ENCODE measurements at regions not wholly inside any gene's neighbourhood (a gene's known extent, or its start where the extent isn't known, plus 50 kb on each side); places are given as distances from the start of the nearest gene placed in this dataset.

GRCh38 chr1:8203551-8203950 is 114.4 kb upstream of the SLC45A1 start:
- Histone ChIP-seq H3K4me1 (ENCODE audit: control insufficient read depth in 1 of 2, low read depth in 2 of 2) (peaks cover 29 to 56% of the 10 kb centered on the region in 2 donors), H3K36me3 (no peaks in the 10 kb centered on the region), H3K4me3 (no peak overlapping the region), H3K27me3 (replicated peaks; ENCODE audit: insufficient read depth) (no peaks in the 10 kb centered on the region), H3K27ac (peak overlapping the region; percentile 93 to 98), H3K9me3 (no peaks in the 10 kb centered on the region)
- no peak for ATAC-seq (ENCODE audit: insufficient number of reproducible peaks, low FRiP score, low read depth)
- no peak for TF ChIP-seq CTCF (IDR thresholded peaks at IDR 0.05)
- no peak for DNase-seq (ENCODE audit: low spot score)

GRCh38 chr1:8203056-8203455 is 114.9 kb upstream of the SLC45A1 start:
- H3K27me3 ChIP-seq (replicated peaks; ENCODE audit: insufficient read depth) = no peaks in the 10 kb centered on the region
- DNase-seq (ENCODE audit: low spot score) (no peak), ATAC-seq (ENCODE audit: insufficient number of reproducible peaks, low FRiP score, low read depth) (no peak)
- H3K4me3 ChIP-seq = peak overlapping the region; percentile 42
- H3K36me3 ChIP-seq = no peaks in the 10 kb centered on the region
- TF ChIP-seq CTCF (IDR thresholded peaks at IDR 0.05) = no peak
- H3K9me3 ChIP-seq = no peaks in the 10 kb centered on the region
- H3K27ac ChIP-seq = peak overlapping the region; percentile 93 to 98
- H3K4me1 ChIP-seq (ENCODE audit: control insufficient read depth in 1 of 2, low read depth in 2 of 2) = peaks cover 30 to 58% of the 10 kb centered on the region in 2 donors

- ATAC-seq (ENCODE audit: insufficient number of reproducible peaks, low FRiP score, low read depth) = peak; percentile 92
- Histone ChIP-seq H3K27me3 (replicated peaks; ENCODE audit: insufficient read depth) (no peaks in the 10 kb centered on the region), H3K27ac (peak overlapping the region; percentile 93 to 98), H3K4me1 (ENCODE audit: control insufficient read depth in 1 of 2, low read depth in 2 of 2) (peaks cover 37 to 65% of the 10 kb centered on the region in 2 donors), H3K36me3 (no peaks in the 10 kb centered on the region), H3K9me3 (no peaks in the 10 kb centered on the region), H3K4me3 (peak overlapping the region; percentile 42)
- peak; percentile 59 for DNase-seq (ENCODE audit: low spot score)
- no peak for TF ChIP-seq CTCF (IDR thresholded peaks at IDR 0.05)
Observed at GRCh38 chr1:8202182-8202905, 115.6 kb upstream of the SLC45A1 start.

- Histone ChIP-seq H3K4me1 (ENCODE audit: control insufficient read depth in 1 of 2, low read depth in 2 of 2) (peaks cover 37 to 75% of the 10 kb centered on the region in 2 donors), H3K36me3 (no peaks in the 10 kb centered on the region), H3K27me3 (replicated peaks; ENCODE audit: insufficient read depth) (no peaks in the 10 kb centered on the region), H3K9me3 (no peaks in the 10 kb centered on the region), H3K4me3 (no peak overlapping the region), H3K27ac (peak overlapping the region; percentile 93 to 98)
- ATAC-seq (ENCODE audit: insufficient number of reproducible peaks, low FRiP score, low read depth) = no peak
- DNase-seq (ENCODE audit: low spot score) = no peak
- TF ChIP-seq CTCF (IDR thresholded peaks at IDR 0.05) = no peak
Observed at GRCh38 chr1:8201331-8201861, 116.5 kb upstream of the SLC45A1 start.

- no peak for DNase-seq (ENCODE audit: low spot score)
- Histone ChIP-seq H3K4me1 (ENCODE audit: control insufficient read depth in 1 of 2, low read depth in 2 of 2) (peaks cover 37 to 81% of the 10 kb centered on the region in 2 donors), H3K9me3 (no peaks in the 10 kb centered on the region), H3K27ac (peak overlapping the region; percentile 93 to 98), H3K36me3 (no peaks in the 10 kb centered on the region), H3K4me3 (no peak overlapping the region), H3K27me3 (replicated peaks; ENCODE audit: insufficient read depth) (no peaks in the 10 kb centered on the region)
- ATAC-seq (ENCODE audit: insufficient number of reproducible peaks, low FRiP score, low read depth) = no peak
- TF ChIP-seq CTCF (IDR thresholded peaks at IDR 0.05) = no peak
Observed at GRCh38 chr1:8200317-8201115, 117.4 kb upstream of the SLC45A1 start.

All from thoracic aorta (tissue), 2 donors.